Hepatocyte (in vitro differentiated cells): ENCODE measurements at regions not wholly inside any gene's neighbourhood (a gene's known extent, or its start where the extent isn't known, plus 50 kb on each side); places are given as distances from the start of the nearest gene placed in this dataset.
"Not testable (repeated sequence)": the region's sequence is repeated elsewhere in the genome, so short reads cannot be mapped to it uniquely, and the experiment has no call there.

Experiments
- CTCF ChIP-seq: fragments of 200-600 bp; sonication (generic); IDR thresholded peaks from 2 replicates; pipeline ENCODE4 v1.5.1; 2016; ENCODE audit warnings: antibody characterized with exemption, mild to moderate bottlenecking; ENCODE audit not compliant: poor library complexity
- EZH2 ChIP-seq: fragments of 200-600 bp; sonication (generic); IDR thresholded peaks from 2 replicates; pipeline ENCODE4 v1.6.1; 2016; ENCODE audit warnings: antibody characterized with exemption, mild to moderate bottlenecking, borderline replicate concordance

- not testable (repeated sequence) for TF ChIP-seq CTCF, EZH2
Observed at GRCh38 chr1:232569554-232569921, 60.4 kb downstream of the SIPA1L2 start.
